HCT116 (cell line): ENCODE measurements at regions not wholly inside any gene's neighbourhood (a gene's known extent, or its start where the extent isn't known, plus 50 kb on each side); places are given as distances from the start of the nearest gene placed in this dataset.

Experiments used
- ATAC-seq: fragments of 200-7000 bp; cut with Tn5 transposase; 2 replicates; pipeline ENCODE4 v1.9.1; 2020; ENCODE audit warnings: mild to moderate bottlenecking, moderate library complexity
- BruUV-seq: library from RNA; stranded (reverse); fragments of 400-500 nt; replicated peaks from 2 replicates; lab custom pipeline; 2021; lab: Mats Ljungman, UMichigan
- CTCF ChIA-PET: fragments of 300-600 bp; sonication (Branson Sonifier 250); formaldehyde crosslinking; loops from one replicate; lab custom pipeline; 2021; ENCODE audit warnings: antibody characterized with exemption; lab: Charles Lee
- POLR2A ChIA-PET: fragments of 300-600, 350-600 bp; sonication (Branson Sonifier 250); formaldehyde crosslinking; loops from one replicate; lab custom pipeline; 2021; ENCODE audit warnings: antibody characterized with exemption; lab: Charles Lee
- RAD21 ChIA-PET, 2 experiments: fragments of 300-600 bp; sonication (Branson Sonifier 250); formaldehyde crosslinking; loops; one replicate each; lab custom pipeline; 2023; ENCODE audit warnings: low total read pairs in 2 of 2; ENCODE audit not compliant: uncharacterized antibody in 2 of 2, unreplicated experiment in 2 of 2, low non-redundant PET in 1 of 2; lab: Charles Lee
- DNase-seq: peaks from one replicate; pipeline ENCODE4 v3.0.0-alpha.2; 2010; ENCODE audit warnings: low read depth, low spot score
- H2AFZ ChIP-seq: fragments of 200-600 bp; shearing (Covaris generic), sonication (generic); 2 replicates; pipeline ENCODE4 v1.6.1; 2017; ENCODE audit warnings: low read depth, mixed run types, mixed read lengths, antibody characterized with exemption, low read length; ENCODE audit not compliant: poor library complexity, severe bottlenecking
- H3K27ac ChIP-seq: 2 replicates; pipeline ENCODE4 v1.5.1; 2012; ENCODE audit warnings: low read depth, low read length
- H3K27me3 ChIP-seq: fragments of 200-600 bp; sonication (generic); 2 replicates; pipeline ENCODE4 v1.6.1; 2016; ENCODE audit warnings: mixed run types, low read length, mixed read lengths; ENCODE audit not compliant: insufficient read depth
- H3K36me3 ChIP-seq, 2 experiments: fragments of 200-500 bp in 1 of 2; fragments of 200-600 bp in 1 of 2; sonication (Bioruptor generic) in 1 of 2; sonication (generic) in 1 of 2; 2 replicates each; pipeline versions ENCODE4 v1.5.1 to v1.6.1; 2014 to 2016; ENCODE audit warnings: low read length in 2 of 2, inconsistent platforms in 1 of 2, mixed read lengths in 1 of 2, mixed run types in 1 of 2; ENCODE audit not compliant: insufficient read depth in 2 of 2, control insufficient read depth in 1 of 2
- H3K4me1 ChIP-seq, 2 experiments: fragments of 200-600 bp in 1 of 2; sonication (generic) in 1 of 2; 2 replicates each; pipeline versions ENCODE4 v1.5.1 to v1.6.1; 2012 to 2017; ENCODE audit warnings: low read length in 2 of 2, inconsistent platforms in 1 of 2, mild to moderate bottlenecking in 1 of 2, mixed read lengths in 1 of 2, mixed run types in 1 of 2, moderate library complexity in 1 of 2; ENCODE audit not compliant: insufficient read depth in 2 of 2, control insufficient read depth in 1 of 2
- H3K4me2 ChIP-seq: fragments of 200-600 bp; sonication (generic); 2 replicates; pipeline ENCODE4 v1.6.1; 2017; ENCODE audit warnings: mixed run types, low read length, mixed read lengths
- H3K4me3 ChIP-seq, 2 experiments: fragments of 200-600 bp in 1 of 2; sonication (generic) in 1 of 2; replicated peaks in 1 of 2; 2 replicates each; pipeline ENCODE4 v1.5.1; 2011 to 2016; ENCODE audit warnings: low read length in 2 of 2, control low read depth in 1 of 2, low read depth in 1 of 2, mild to moderate bottlenecking in 1 of 2, mixed read lengths in 1 of 2, mixed run types in 1 of 2
- H3K79me2 ChIP-seq: fragments of 200-600 bp; sonication (generic); 2 replicates; pipeline ENCODE4 v1.6.1; 2017; ENCODE audit warnings: mild to moderate bottlenecking, mixed run types, low read length, moderate library complexity, mixed read lengths; ENCODE audit not compliant: insufficient read depth
- H3K9ac ChIP-seq: fragments of 200-600 bp; sonication (generic); 2 replicates; pipeline ENCODE4 v1.6.1; 2016; ENCODE audit warnings: low read length, mixed read lengths
- H3K9me2 ChIP-seq: fragments of 200-600 bp; sonication (generic), shearing (Covaris generic); 2 replicates; pipeline ENCODE4 v1.6.1; 2017; ENCODE audit warnings: mixed run types, mild to moderate bottlenecking, moderate library complexity; ENCODE audit not compliant: insufficient read depth
- H3K9me3 ChIP-seq, 2 experiments: fragments of 200-500 bp in 1 of 2; fragments of 200-600 bp in 1 of 2; sonication (Bioruptor generic) in 1 of 2; sonication (generic) in 1 of 2; 2 replicates each; pipeline ENCODE4 v1.6.1; 2014 to 2017; ENCODE audit warnings: low read length in 2 of 2, mixed read lengths in 2 of 2, inconsistent platforms in 1 of 2, low read depth in 1 of 2, mild to moderate bottlenecking in 1 of 2, mixed run types in 1 of 2, moderate library complexity in 1 of 2; ENCODE audit not compliant: control insufficient read depth in 1 of 2, insufficient read depth in 1 of 2
- H4K20me1 ChIP-seq: fragments of 200-600 bp; sonication (generic), shearing (Covaris generic); 2 replicates; pipeline ENCODE4 v1.6.1; 2017; ENCODE audit warnings: mixed run types, mild to moderate bottlenecking, moderate library complexity; ENCODE audit not compliant: insufficient read depth
- ATF3 ChIP-seq: IDR thresholded peaks from 2 replicates; pipeline ENCODE4 v1.6.1; 2012
- CEBPB ChIP-seq: IDR thresholded peaks from 2 replicates; pipeline ENCODE4 v1.6.1; 2012; ENCODE audit warnings: low read depth
- CTCF ChIP-seq, 3 experiments: fragments of 200-600 bp in 1 of 3; sonication (generic) in 1 of 3; IDR thresholded peaks in 2 of 3; conservative IDR thresholded peaks in 1 of 3; 2 replicates each; pipeline ENCODE4 v1.5.1; 2012 to 2017; ENCODE audit warnings: low read depth in 2 of 3, low read length in 2 of 3, antibody characterized with exemption in 1 of 3, borderline replicate concordance in 1 of 3, control low read depth in 1 of 3, mild to moderate bottlenecking in 1 of 3, mixed read lengths in 1 of 3, mixed run types in 1 of 3, moderate library complexity in 1 of 3; ENCODE audit not compliant: insufficient read depth in 1 of 3
- FOSL1 ChIP-seq: IDR thresholded peaks from 2 replicates; pipeline ENCODE4 v1.6.1; 2012; ENCODE audit warnings: low read depth
- POLR2A ChIP-seq: IDR thresholded peaks from 2 replicates; pipeline ENCODE4 v1.7.0; 2011; ENCODE audit warnings: borderline replicate concordance; ENCODE audit not compliant: insufficient read depth, insufficient read length; ENCODE audit errors: extremely low read depth
- POLR2AphosphoS5 ChIP-seq: IDR thresholded peaks from 2 replicates; pipeline ENCODE4 v1.6.1; 2011; ENCODE audit warnings: mild to moderate bottlenecking, low read depth, low read length, moderate library complexity
- RAD21 ChIP-seq: IDR thresholded peaks from 2 replicates; pipeline ENCODE4 v1.6.1; 2012; ENCODE audit warnings: low read depth, mild to moderate bottlenecking
- REST ChIP-seq: IDR thresholded peaks from 2 replicates; pipeline ENCODE4 v1.6.1; 2012; ENCODE audit warnings: low read depth
- SIN3A ChIP-seq: IDR thresholded peaks from 2 replicates; pipeline ENCODE4 v1.6.1; 2012; ENCODE audit warnings: low read depth
- SP1 ChIP-seq: IDR thresholded peaks from 2 replicates; pipeline ENCODE4 v1.6.1; 2012; ENCODE audit warnings: low read depth
- TCF7L2 ChIP-seq: IDR thresholded peaks from 2 replicates; pipeline ENCODE4 v1.7.0; 2011; ENCODE audit warnings: borderline replicate concordance, inconsistent platforms; ENCODE audit not compliant: insufficient read depth, insufficient read length; ENCODE audit errors: extremely low read depth
- ZNF274 ChIP-seq: fragments of 200-500 bp; sonication (Bioruptor generic); IDR thresholded peaks from 2 replicates; pipeline ENCODE4 v1.6.1; 2014; ENCODE audit warnings: mild to moderate bottlenecking, low read depth, low read length, inconsistent platforms
- intact Hi-C: fragments of 100-400 bp; cut with micrococcal nuclease; formaldehyde crosslinking; loops from 2 replicates; pipeline ENCODE4 v1.10.0; 2022

DNA sequence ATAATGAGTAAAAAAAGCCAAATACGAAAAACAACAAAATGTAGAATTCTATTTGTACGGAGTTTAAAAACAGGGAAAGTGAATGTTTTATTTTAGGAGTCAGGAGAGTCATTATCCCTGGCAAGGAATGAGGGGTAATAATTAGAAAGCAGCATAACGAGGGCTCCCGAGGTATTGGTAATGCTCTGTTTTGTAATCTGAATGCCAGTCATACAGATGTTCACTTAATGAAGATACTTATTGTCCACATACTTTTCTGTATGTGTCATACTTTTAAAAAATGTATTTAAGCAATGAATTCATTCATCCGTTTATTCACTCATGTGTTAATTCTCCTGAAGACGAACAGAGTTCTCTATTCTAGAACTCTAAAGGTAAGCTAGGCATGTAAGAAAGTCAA lies 87.8 kb upstream of the BMP2K start:
- no peaks in the 10 kb centered on the region for H3K9me2 ChIP-seq
- no peak overlapping the region for H3K27ac ChIP-seq
- DNase-seq, result no peak
- intact Hi-C loops, result no loop called here
- RAD21 ChIA-PET, result no interaction called here
- no peak for TF ChIP-seq SP1
- TF ChIP-seq RAD21, result no peak
- TF ChIP-seq ZNF274, result no peak
- no peak for TF ChIP-seq CEBPB
- no peak for TF ChIP-seq ATF3
- H3K4me3 ChIP-seq, result no peak overlapping the region
- no peaks in the 10 kb centered on the region for H3K79me2 ChIP-seq
- H3K36me3 ChIP-seq, result no peaks in the 10 kb centered on the region
- H3K9ac ChIP-seq, result no peak overlapping the region
- no peaks in the 10 kb centered on the region for H3K9me3 ChIP-seq
- H2AFZ ChIP-seq, result no peak overlapping the region
- no peaks in the 10 kb centered on the region for H4K20me1 ChIP-seq
- ATAC-seq, result no peak
- no peaks in the 10 kb centered on the region for H3K27me3 ChIP-seq
- CTCF ChIA-PET, result no interaction called here
- H3K4me1 ChIP-seq, result peaks cover 0 to 4% of the 10 kb centered on the region in 2 experiments; a peak in 1 of 4 replicates
- no TSS peak for BruUV-seq
- POLR2A ChIA-PET, result no interaction called here
- H3K4me2 ChIP-seq, result no peak overlapping the region

DNA sequence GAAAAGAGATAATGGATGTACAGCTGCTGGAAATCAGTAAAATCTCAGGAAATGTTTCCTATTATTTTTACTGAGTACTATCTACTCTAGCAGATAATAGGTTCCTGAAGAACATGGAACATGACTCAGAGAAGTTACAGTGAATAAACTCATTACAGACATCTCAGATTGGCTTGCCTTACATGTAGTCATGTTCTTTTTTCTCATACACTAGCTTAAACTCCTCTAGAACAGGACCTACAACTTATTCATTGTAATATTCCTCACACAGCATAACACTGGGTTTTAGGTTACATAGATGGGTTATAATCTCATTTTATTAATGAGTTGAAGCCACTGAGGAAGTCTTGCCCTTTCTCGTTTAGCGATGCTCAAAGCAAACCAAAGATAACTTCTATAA lies 86.9 kb upstream of the BMP2K start:
- no peak overlapping the region for H3K9ac ChIP-seq
- ChIA-PET CTCF (no interaction called here), RAD21 (no interaction called here), POLR2A (no interaction called here)
- no peak overlapping the region for H3K4me3 ChIP-seq
- no peak overlapping the region for H2AFZ ChIP-seq
- no peaks in the 10 kb centered on the region for H3K27me3 ChIP-seq
- no peaks in the 10 kb centered on the region for H3K9me3 ChIP-seq
- no peak overlapping the region for H3K27ac ChIP-seq
- no peaks in the 10 kb centered on the region for H3K9me2 ChIP-seq
- H4K20me1 ChIP-seq, result no peaks in the 10 kb centered on the region
- H3K79me2 ChIP-seq, result no peaks in the 10 kb centered on the region
- no peak for ATAC-seq
- no peak for DNase-seq
- no TSS peak for BruUV-seq
- no peaks in the 10 kb centered on the region for H3K36me3 ChIP-seq
- H3K4me1 ChIP-seq, result peaks cover 0 to 4% of the 10 kb centered on the region in 2 experiments; a peak in 1 of 4 replicates
- intact Hi-C loops, result no loop called here
- TF ChIP-seq ATF3 (no peak), POLR2A (no peak), SP1 (no peak), SIN3A (no peak), FOSL1 (no peak), TCF7L2 (no peak), REST (no peak), CTCF (IDR thresholded peaks at IDR 0.05 in 2 of 3, conservative IDR thresholded peaks at IDR 0.05 in 1 of 3; ENCODE audit: borderline replicate concordance in 1 of 3, insufficient read depth in 1 of 3, low read depth in 2 of 3, low read length in 2 of 3) (no peak), RAD21 (no peak), POLR2AphosphoS5 (no peak)
- no peak overlapping the region for H3K4me2 ChIP-seq
